G401 (cell line): ENCODE measurements at regions not wholly inside any gene's neighbourhood (a gene's known extent, or its start where the extent isn't known, plus 50 kb on each side); places are given as distances from the start of the nearest gene placed in this dataset.

Experiments used
- DNase-seq: peaks from one replicate; pipeline ENCODE4 v3.0.0-alpha.2; 2015; ENCODE audit warnings: low spot score
- in situ Hi-C: cut with HindIII; loops from 2 replicates; pipeline ENCODE4 v1.10.0; 2016; ENCODE audit warnings: low sequenced_read_pairs, mixed read lengths

DNA sequence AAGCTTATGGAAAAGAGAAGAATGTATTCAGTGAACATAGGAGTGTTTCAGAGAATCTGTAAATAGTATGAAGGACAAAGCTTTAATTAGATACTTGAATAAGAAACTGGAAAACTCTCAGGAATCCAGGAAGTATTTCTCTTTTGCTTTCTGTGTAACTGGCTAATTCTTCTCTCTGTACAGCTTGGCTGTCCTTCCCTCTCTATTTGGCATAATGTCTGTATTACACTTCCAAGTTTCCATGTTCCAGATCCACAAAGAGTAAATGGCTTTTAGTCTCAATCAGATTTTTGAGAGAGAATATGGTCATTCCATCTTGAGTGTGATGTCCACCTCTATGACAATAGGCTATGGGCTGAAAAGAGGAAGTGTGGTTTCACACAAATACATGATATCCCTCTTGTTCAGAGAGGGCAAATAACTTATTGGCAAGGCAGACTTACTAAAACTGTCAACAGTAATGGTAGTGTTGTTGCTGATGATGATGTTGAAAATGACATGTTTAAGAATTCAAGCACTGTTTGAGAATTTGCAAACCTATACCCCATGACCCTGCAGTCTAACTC lies 129.2 kb upstream of the ERBB4 start:
- peak; percentile 17 for DNase-seq
- in situ Hi-C loops = no loop called here

DNA sequence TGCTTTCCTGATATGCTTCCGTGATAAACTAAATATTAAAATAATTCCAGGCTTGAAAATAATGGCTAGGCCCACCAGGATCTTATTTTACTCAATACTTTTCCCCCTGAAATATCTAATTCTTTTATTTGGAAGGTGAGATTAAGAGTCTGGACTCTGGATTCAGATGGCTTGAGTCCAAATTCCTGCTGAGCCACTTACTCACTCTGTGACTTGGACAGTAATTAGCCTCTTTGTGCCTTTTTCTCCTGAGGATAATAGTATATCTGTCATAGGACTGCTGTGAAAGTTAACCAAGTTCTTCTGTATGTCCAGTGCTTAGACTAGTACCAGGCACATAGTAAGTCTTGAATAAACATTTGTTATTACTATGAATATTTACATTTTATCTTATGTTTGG lies 127.3 kb upstream of the ERBB4 start:
- in situ Hi-C loops = no loop called here

DNA sequence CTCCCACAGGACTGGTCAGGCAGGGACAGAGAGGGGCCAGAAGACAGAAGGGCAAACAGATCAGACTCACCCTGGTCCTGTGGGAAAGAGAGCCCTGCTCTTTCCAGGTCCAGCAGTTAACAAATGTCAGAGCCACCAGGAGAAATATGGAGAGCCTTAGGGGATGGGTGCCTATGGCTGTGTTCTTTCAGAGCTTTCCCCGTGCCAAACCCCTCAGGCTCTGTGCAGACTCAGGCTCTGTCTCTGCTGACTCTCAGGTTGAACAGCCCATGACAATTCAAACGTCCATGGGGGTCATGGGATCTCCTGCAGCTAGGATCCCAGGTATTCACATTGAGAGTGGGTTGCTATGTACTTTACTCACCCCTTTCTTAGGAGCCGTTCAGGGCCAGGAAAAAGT lies 120.8 kb upstream of the ERBB4 start:
- in situ Hi-C loops = no loop called here

More for the DNA sequence above, 127.3 kb upstream of the ERBB4 start:
- no peak for DNase-seq

DNA sequence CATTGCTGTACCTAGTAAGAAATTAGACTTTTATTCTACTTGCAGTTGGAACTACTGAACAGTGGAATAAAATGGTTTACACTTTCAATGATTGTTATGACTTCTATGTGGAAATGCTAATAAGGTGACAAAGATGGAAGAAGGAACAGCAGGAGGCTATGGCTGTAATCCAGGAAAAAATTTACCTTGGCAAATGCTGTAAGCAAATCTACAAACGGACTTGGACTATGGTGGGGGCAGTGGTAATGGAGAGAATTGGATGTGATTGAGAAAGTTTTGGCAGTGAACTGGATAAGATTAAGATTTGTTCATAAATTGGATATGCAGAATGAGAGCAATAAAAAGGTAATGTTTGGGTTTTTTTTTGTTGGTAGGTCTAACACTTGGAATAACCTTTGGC lies 111.0 kb upstream of the ERBB4 start:
- no peak for DNase-seq
- in situ Hi-C loops = no loop called here

More for the DNA sequence above, 120.8 kb upstream of the ERBB4 start:
- no peak for DNase-seq

GRCh38 chr2:212646698-212647366 lies 108.2 kb upstream of the ERBB4 start:
- in situ Hi-C loops = no loop called here
- no peak for DNase-seq

- DNase-seq = no peak
- in situ Hi-C loops = no loop called here
Measured at GRCh38 chr2:212644195-212644837, 105.7 kb upstream of the ERBB4 start.

DNA sequence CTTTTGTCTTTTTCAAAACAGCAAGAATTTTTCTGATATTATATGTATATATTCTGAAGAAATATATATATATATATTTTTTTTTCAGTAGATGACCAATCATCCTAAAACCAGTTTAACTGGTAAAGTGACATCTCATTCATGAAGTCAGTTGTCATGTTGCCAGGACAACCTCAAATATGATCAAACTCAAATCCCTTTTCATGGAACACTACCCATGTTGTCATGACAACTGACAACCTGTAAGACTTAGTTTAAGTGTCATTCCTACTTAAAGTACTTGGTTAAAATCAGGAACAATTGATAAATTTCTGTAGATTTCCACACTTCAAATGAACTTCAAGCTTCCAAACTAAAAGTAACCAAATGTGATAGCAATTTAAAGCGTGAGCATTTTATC lies 101.8 kb upstream of the ERBB4 start:
- in situ Hi-C loops = no loop called here
- no peak for DNase-seq

GRCh38 chr2:212638694-212639093 lies 100.1 kb upstream of the ERBB4 start:
- in situ Hi-C loops = no loop called here
- no peak for DNase-seq

DNA sequence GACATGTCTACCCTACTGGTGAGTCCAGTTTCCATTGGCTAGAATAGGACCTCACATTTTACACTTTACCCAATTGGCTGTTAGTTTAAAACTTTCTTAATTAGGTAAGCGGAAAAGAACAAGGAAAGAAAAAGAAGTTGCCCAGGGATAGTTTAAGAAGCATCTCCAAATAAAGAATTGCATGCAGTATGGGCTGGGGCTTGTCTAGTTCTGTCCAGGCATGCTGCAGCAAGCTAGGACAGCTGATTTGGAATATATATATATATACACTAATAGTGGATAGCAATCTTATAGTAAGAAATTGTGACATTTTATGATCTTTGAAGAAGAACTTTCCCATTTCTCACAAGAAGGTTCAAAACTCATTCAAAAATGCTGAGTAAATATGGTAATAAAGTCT lies 90.0 kb upstream of the ERBB4 start:
- in situ Hi-C loops = no loop called here

DNA sequence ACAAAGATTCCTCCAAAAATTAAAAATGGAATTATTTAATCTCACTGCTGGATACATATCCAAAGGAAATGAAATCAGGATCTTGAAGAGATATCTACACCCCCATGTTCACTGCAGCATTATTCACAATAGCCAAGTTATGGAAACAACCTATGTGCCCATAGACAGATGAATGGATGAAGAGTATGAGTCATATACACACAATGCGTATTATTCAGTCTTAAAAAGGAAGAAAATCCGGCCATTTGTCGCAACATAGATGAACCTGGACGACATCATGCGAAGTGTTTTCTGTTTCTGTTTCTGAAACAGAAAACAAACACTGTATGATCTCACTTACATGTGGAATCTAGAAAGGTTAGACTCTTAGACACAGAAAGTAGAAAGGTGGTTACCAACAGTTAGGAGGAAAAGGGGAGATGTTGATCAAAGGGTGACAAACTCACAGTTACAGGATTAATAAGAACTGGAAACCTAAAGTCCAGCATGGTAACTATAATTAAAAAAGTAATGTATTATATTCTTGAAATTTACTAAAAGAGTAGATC lies 87.8 kb upstream of the ERBB4 start:
- DNase-seq = no peak
- in situ Hi-C loops = no loop called here

More for the DNA sequence above, 90.0 kb upstream of the ERBB4 start:
- DNase-seq = no peak

DNA sequence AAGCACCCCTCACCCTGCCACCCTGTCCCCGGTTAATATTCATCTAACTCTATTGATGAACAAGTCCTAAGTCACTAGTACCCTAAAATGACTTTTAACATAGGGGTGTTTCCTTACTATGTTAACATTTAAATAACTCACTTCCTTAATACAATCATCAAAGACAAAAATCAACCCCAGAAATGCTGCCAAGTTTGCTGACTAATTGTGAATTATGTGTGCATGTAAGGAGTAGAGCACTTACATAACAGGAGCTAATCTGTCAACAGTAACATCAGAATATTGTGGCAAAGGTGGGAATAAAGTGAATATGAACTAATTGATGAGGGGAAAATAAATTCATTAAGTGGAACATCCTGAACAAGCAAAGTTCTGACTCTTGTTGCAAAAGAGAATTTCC lies 81.4 kb upstream of the ERBB4 start:
- no peak for DNase-seq
- in situ Hi-C loops = no loop called here

DNA sequence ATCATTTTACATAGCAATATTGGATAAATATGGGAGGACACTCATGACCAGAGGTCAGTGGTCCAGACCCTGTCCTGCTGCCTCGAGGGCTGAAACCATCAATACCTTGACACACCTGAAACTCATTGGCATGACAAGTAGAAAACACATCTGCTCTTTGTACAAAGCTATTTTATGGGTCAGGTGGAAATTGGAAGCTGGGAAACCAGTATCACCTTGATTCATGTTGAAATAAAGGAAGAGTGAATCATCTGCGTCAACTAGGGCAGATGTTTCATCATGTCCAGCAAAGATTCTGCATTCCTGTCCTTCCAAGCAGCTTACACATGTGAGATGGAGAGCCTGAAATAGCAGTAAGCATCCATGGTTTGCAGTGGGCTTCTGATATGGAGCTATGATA lies 80.0 kb upstream of the ERBB4 start:
- no peak for DNase-seq
- in situ Hi-C loops = no loop called here

DNA sequence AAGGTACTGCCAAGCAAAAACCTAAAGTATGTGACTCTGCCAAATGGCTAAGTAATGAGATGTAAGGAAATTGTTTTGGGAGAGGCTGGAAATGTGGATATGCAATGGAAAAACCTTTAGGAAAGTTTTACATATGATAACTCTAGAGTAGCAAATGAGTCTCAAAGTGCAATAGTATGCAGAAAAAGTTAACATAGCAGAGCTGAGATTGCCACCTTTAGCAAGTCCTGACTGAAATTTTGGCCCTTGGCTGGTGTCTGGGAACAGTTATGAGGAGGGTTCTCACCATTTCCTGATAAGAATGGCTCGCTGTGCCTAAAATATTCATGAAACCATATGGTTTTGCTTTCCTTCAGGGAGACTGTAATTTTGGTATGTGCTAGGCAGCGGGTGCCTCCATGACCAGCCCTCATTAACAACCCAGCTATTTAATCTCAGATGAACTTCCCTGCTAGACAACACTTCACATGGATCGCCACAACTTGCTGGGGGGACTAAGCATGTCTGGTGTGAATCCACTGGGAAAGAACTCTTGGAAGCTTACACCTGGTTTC lies 72.3 kb upstream of the ERBB4 start:
- in situ Hi-C loops = no loop called here
- no peak for DNase-seq

DNA sequence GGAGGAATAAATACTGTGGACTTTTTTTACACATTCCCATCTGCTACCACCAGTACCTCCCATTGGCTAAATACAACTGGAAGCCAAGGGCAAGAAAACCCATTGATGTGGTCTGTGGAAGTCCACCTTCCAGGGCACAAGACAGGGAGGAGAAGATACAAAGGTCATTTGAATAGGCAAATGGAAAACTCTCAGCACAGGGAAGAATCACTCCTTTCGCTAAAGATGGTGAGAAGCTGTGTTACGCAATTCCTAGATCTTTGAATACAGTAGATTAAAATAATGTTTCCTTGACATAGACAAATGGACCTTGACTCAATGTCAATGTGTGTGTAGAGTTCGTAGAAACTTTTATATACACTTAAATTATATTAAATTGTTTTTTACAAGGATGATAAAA lies 70.9 kb upstream of the ERBB4 start:
- in situ Hi-C loops = no loop called here
- peak; percentile 18 for DNase-seq

DNA sequence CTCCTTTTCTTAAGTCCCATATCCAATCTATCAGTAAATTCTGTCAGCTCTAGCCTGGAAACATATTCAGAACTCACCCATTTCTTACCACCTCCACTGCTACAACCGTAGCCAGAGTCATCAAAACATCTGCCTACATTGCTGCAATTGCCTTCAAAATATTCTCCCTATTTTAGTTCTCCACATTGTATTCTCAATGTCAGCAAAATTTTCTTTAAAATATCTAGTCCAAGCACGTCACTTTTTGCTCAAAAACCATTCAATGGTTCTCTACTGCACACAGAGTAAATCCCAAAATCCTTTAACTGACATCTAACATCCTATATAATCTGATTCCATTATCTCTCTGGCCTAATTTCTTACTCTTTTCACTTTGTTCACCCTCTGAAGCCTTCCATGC lies 68.5 kb upstream of the ERBB4 start:
- in situ Hi-C loops = no loop called here
- no peak for DNase-seq

GRCh38 chr2:212606232-212606631 lies 67.6 kb upstream of the ERBB4 start:
- in situ Hi-C loops = no loop called here
- DNase-seq = no peak

GRCh38 chr2:212596688-212597087 lies 58.1 kb upstream of the ERBB4 start:
- no peak for DNase-seq
- in situ Hi-C loops = no loop called here

- in situ Hi-C loops = no loop called here
- DNase-seq = no peak
Measured at GRCh38 chr2:212596276-212596675, 57.7 kb upstream of the ERBB4 start.

- in situ Hi-C loops = no loop called here
- peak; percentile 33 for DNase-seq
Measured at GRCh38 chr2:212595036-212595654, 56.5 kb upstream of the ERBB4 start.

GRCh38 chr2:212592695-212593094 lies 54.1 kb upstream of the ERBB4 start:
- no peak for DNase-seq
- in situ Hi-C loops = no loop called here
